K562 (cell line): ENCODE measurements at regions not wholly inside any gene's neighbourhood (a gene's known extent, or its start where the extent isn't known, plus 50 kb on each side); places are given as distances from the start of the nearest gene placed in this dataset.
A peak's percentile ranks its signal among the peaks of the same experiment; 100 is the strongest.

Source experiments
- ATAC-seq: fragments of 200-7000 bp; cut with Tn5 transposase; 3 replicates; pipeline ENCODE4 v1.9.1; 2020; ENCODE audit warnings: moderate library complexity
- BruUV-seq: library from RNA; stranded (reverse); fragments of 400-500 nt; replicated peaks from 2 replicates; lab custom pipeline; 2021; lab: Mats Ljungman, UMichigan
- CTCF ChIA-PET: fragments of 300-600 bp; formaldehyde crosslinking; extraction: SDS; loops from one replicate; lab custom pipeline; 2021; ENCODE audit warnings: low intra/inter-chr PET ratio; lab: Yijun Ruan, JAX
- POLR2A ChIA-PET: fragments of 300-600, 350-650 bp; sonication (Branson Sonifier 250); formaldehyde crosslinking; extraction: SDS; loops from one replicate; lab custom pipeline; 2021; ENCODE audit warnings: antibody characterized with exemption, inconsistent platforms; lab: Yijun Ruan, JAX
- DNase-seq, 4 experiments: peaks; one replicate each; pipeline versions ENCODE4 v3.0.0 to v3.0.0-alpha.2; 2011 to 2018; ENCODE audit warnings: low spot score in 3 of 4, mixed read lengths in 3 of 4; ENCODE audit errors: extremely low read depth in 1 of 4
- FAIRE-seq: peaks from 2 replicates; lab custom pipeline; 2011; peaks lifted over from hg19 to GRCh38; lab: Jason Lieb, UNC
- H2AFZ ChIP-seq: 2 replicates; pipeline ENCODE4 v1.6.0; 2011; ENCODE audit warnings: low read depth, low read length, control low read depth, inconsistent platforms
- H3K27ac ChIP-seq: fragments of 200-600 bp; 3 replicates; pipeline ENCODE4 v1.8.0; 2011; ENCODE audit warnings: low read depth, mild to moderate bottlenecking, control low read depth, inconsistent platforms, low read length, moderate library complexity, mixed read lengths; ENCODE audit errors: extremely low read depth
- H3K27me3 ChIP-seq, 2 experiments: fragments of 300-600 bp in 1 of 2; 2 replicates in 1 of 2; 3 replicates in 1 of 2; pipeline versions ENCODE4 v1.6.0 to v1.8.0; 2011; ENCODE audit warnings: inconsistent platforms in 2 of 2, low read length in 2 of 2, mild to moderate bottlenecking in 1 of 2, mixed read lengths in 1 of 2, moderate library complexity in 1 of 2; ENCODE audit not compliant: control insufficient read depth in 2 of 2, insufficient read depth in 2 of 2
- H3K36me3 ChIP-seq: fragments of 300-600 bp; 3 replicates; pipeline ENCODE4 v1.8.0; 2011; ENCODE audit warnings: mild to moderate bottlenecking, low read length, inconsistent platforms; ENCODE audit not compliant: control insufficient read depth, insufficient read depth
- H3K4me1 ChIP-seq, 2 experiments: fragments of 200-600 bp in 1 of 2; replicated peaks in 1 of 2; 2 replicates in 1 of 2; 3 replicates in 1 of 2; pipeline versions ENCODE4 v1.5.1 to v1.8.0; 2011; ENCODE audit warnings: inconsistent platforms in 2 of 2, low read length in 2 of 2, mild to moderate bottlenecking in 1 of 2, mixed read lengths in 1 of 2, moderate library complexity in 1 of 2; ENCODE audit not compliant: control insufficient read depth in 2 of 2, insufficient read depth in 2 of 2
- H3K4me2 ChIP-seq: 2 replicates; pipeline ENCODE4 v1.6.1; 2011; ENCODE audit warnings: low read length, control low read depth, inconsistent platforms, mixed read lengths; ENCODE audit not compliant: insufficient read depth
- H3K4me3 ChIP-seq: fragments of 200-600 bp; sonication (generic), shearing (Covaris generic); 2 replicates; pipeline ENCODE4 v1.5.1; 2016; ENCODE audit warnings: control low read depth, inconsistent platforms
- H3K79me2 ChIP-seq: fragments of 200-600 bp; 3 replicates; pipeline ENCODE4 v1.8.0; 2011; ENCODE audit warnings: low read length, inconsistent platforms; ENCODE audit not compliant: control insufficient read depth, insufficient read depth
- H3K9ac ChIP-seq, 2 experiments: 2 replicates each; pipeline versions ENCODE4 v1.6.0 to v1.6.1; 2011; ENCODE audit warnings: low read depth in 2 of 2, low read length in 2 of 2, control low read depth in 1 of 2, inconsistent platforms in 1 of 2, mild to moderate bottlenecking in 1 of 2, mixed read lengths in 1 of 2; ENCODE audit not compliant: insufficient read depth in 1 of 2
- H3K9me1 ChIP-seq: one replicate; pipeline ENCODE4 v1.6.0; 2011; ENCODE audit warnings: inconsistent platforms, mild to moderate bottlenecking, low read length, moderate library complexity; ENCODE audit not compliant: control insufficient read depth, insufficient read depth
- H3K9me3 ChIP-seq: replicated peaks from 2 replicates; pipeline ENCODE4 v1.5.1; 2011; ENCODE audit warnings: low read depth, low read length, inconsistent platforms; ENCODE audit not compliant: control insufficient read depth, insufficient read depth
- H4K20me1 ChIP-seq: replicated peaks from 2 replicates; pipeline ENCODE4 v1.6.1; 2011; ENCODE audit warnings: low read length, inconsistent platforms, mixed read lengths; ENCODE audit not compliant: control insufficient read depth, insufficient read depth
- NR1H2 ChIP-seq: sonication (generic); formaldehyde crosslinking; IDR thresholded peaks from 2 replicates; pipeline ENCODE4 v1.4.0; 2020; ENCODE audit warnings: mild to moderate bottlenecking, missing genetic modification reagents
- PHTF2 ChIP-seq: fragments of 250-450 bp; sonication (Bioruptor Pico); IDR thresholded peaks from 2 replicates; pipeline ENCODE4 v1.5.0; 2021; ENCODE audit warnings: mild to moderate bottlenecking
- TAL1 ChIP-seq: fragments of 450-650 bp; IDR thresholded peaks from 2 replicates; pipeline ENCODE4 v1.6.1; 2016; ENCODE audit warnings: mild to moderate bottlenecking
- TEAD4 ChIP-seq, 2 experiments: sonication (generic) in 1 of 2; formaldehyde crosslinking in 1 of 2; IDR thresholded peaks; 2 replicates each; pipeline versions ENCODE4 v1.6.1 to v1.8.0; 2012 to 2022; ENCODE audit warnings: borderline replicate concordance in 1 of 2, inconsistent platforms in 1 of 2, low read length in 1 of 2, mild to moderate bottlenecking in 1 of 2, missing genetic modification reagents in 1 of 2
- ZNF134 ChIP-seq: fragments of 250-450 bp; sonication (Bioruptor Pico); conservative IDR thresholded peaks from 2 replicates; pipeline ENCODE4 v1.4.0; 2020
- WGBS: fragments of 100-300 bp; shearing (Covaris generic); methylation state at CpG from one replicate; pipeline ENCODE4 v1.1.6; 2016; ENCODE audit warnings: low coverage, mixed read lengths; ENCODE audit not compliant: insufficient coverage; ENCODE audit errors: missing lambda C conversion rate; 5-methylcytosine and 5-hydroxymethylcytosine counted together
- in situ Hi-C: fragments of 300-500 bp; cut with MboI; formaldehyde crosslinking; loops from 4 replicates; pipeline ENCODE4 v1.15.0; 2018; ENCODE audit warnings: inconsistent platforms, mixed read lengths
- intact Hi-C: fragments of 100-400 bp; cut with micrococcal nuclease; formaldehyde crosslinking; loops from 2 replicates; pipeline ENCODE4 v1.14.2; 2022

GRCh38 chr13:109272595-109273325, 513.6 kb downstream of the IRS2 start:
- ATAC-seq (no peak), DNase-seq (no peak), FAIRE-seq (no peak)
- intact Hi-C loops = no loop called here
- ChIA-PET POLR2A (no interaction called here), CTCF (no interaction called here)
- no peaks in the 10 kb centered on the region for H3K4me1 ChIP-seq
- H3K4me3 ChIP-seq = no peak overlapping the region
- no TSS peak for BruUV-seq
- H3K27ac ChIP-seq = no peak overlapping the region
- no peak overlapping the region for H2AFZ ChIP-seq
- H4K20me1 ChIP-seq = no peaks in the 10 kb centered on the region
- TF ChIP-seq ZNF134 (CRISPR knock-in tag) (no peak), PHTF2 (CRISPR knock-in tag) (no peak), NR1H2 (no peak), TEAD4 (IDR thresholded peaks at IDR 0.05; ENCODE audit: low read length) (peak; percentile 31; the same call in 1 of the 2 replicates), TEAD4 (CRISPR knock-in tag; IDR thresholded peaks at IDR 0.05; ENCODE audit: borderline replicate concordance) (no peak), TAL1 (peak; percentile 27; the same call in 1 of the 2 replicates)
- no peaks in the 10 kb centered on the region for H3K9me1 ChIP-seq
- WGBS = 0% methylated on average over 5 of the region's 6 CpGs
- H3K9me3 ChIP-seq = no peaks in the 10 kb centered on the region
- in situ Hi-C loops = no loop called here
- no peaks in the 10 kb centered on the region for H3K27me3 ChIP-seq
- H3K9ac ChIP-seq = no peak overlapping the region
- no peaks in the 10 kb centered on the region for H3K36me3 ChIP-seq
- H3K79me2 ChIP-seq = no peaks in the 10 kb centered on the region
- H3K4me2 ChIP-seq = no peak overlapping the region
